GM23248 (cell line): ENCODE measurements at regions not wholly inside any gene's neighbourhood (a gene's known extent, or its start where the extent isn't known, plus 50 kb on each side); places are given as distances from the start of the nearest gene placed in this dataset.
"Not testable (repeated sequence)": the region's sequence is repeated elsewhere in the genome, so short reads cannot be mapped to it uniquely, and the experiment has no call there.

Experiments
- EZH2 ChIP-seq: fragments of 200-600 bp; sonication (generic); IDR thresholded peaks from 2 replicates; pipeline ENCODE4 v1.6.1; 2018; ENCODE audit warnings: antibody characterized with exemption, mild to moderate bottlenecking; ENCODE audit not compliant: insufficient read depth, poor library complexity, severe bottlenecking
- EZH2phosphoT487 ChIP-seq: fragments of 200-600 bp; sonication (generic); IDR thresholded peaks from 2 replicates; pipeline ENCODE4 v1.6.1; 2018; ENCODE audit warnings: antibody characterized with exemption, moderate library complexity, mild to moderate bottlenecking, low read depth; ENCODE audit not compliant: insufficient read depth

DNA sequence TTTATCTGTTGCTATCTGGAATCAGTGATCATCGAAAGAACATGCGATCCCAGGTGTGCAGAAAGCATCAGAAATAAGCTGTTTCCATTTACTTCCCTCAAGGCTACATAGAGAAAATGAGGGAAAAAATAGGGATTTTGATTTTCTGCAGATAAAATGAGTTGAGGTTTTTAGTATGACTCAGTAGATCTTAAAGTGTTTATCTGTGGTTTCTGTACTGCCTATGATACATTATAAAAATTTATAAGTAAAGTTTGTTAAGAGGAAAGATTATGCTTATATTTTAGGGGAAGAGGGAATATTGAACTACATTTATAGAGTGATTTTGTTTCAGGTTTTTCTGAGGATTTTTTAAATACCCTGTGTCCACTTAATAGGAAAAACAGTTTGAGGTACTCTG is 125.2 kb downstream of the GOSR1 start:
- not testable (repeated sequence) for TF ChIP-seq EZH2phosphoT487, EZH2
